UCSD-AML1 (cell line): ENCODE measurements at regions not wholly inside any gene's neighbourhood (a gene's known extent, or its start where the extent isn't known, plus 50 kb on each side); places are given as distances from the start of the nearest gene placed in this dataset.

Source experiments
- DNase-seq: peaks from one replicate; lab custom pipeline; 2025; ENCODE audit not compliant: unreplicated experiment; lab: John Stamatoyannopoulos, UW

GRCh38 chr13:24042710-24043440, 117.6 kb upstream of the SPATA13 start:
- no peak for DNase-seq

GRCh38 chr13:24043590-24044350, 116.8 kb upstream of the SPATA13 start:
- DNase-seq, result no peak

- no peak for DNase-seq
These were observed 114.9 kb upstream of the SPATA13 start for GRCh38 chr13:24045597-24045996.

GRCh38 chr13:24050292-24050711, 110.2 kb upstream of the SPATA13 start:
- no peak for DNase-seq

- DNase-seq, result no peak
These were observed 109.5 kb upstream of the SPATA13 start for GRCh38 chr13:24050796-24051715.

GRCh38 chr13:24052547-24053518, 107.7 kb upstream of the SPATA13 start:
- no peak for DNase-seq

- peak; percentile 52 for DNase-seq
These were observed 106.8 kb upstream of the SPATA13 start for GRCh38 chr13:24053519-24054251.

- DNase-seq, result no peak
These were observed 103.8 kb upstream of the SPATA13 start for GRCh38 chr13:24056616-24057137.

GRCh38 chr13:24060993-24061392, 99.5 kb upstream of the SPATA13 start:
- DNase-seq, result no peak

- DNase-seq, result peak; percentile 36
These were observed 97.1 kb upstream of the SPATA13 start for GRCh38 chr13:24063281-24063877.

- no peak for DNase-seq
These were observed 96.1 kb upstream of the SPATA13 start for GRCh38 chr13:24064371-24064770.

GRCh38 chr13:24065176-24065575, 95.3 kb upstream of the SPATA13 start:
- no peak for DNase-seq

- DNase-seq, result no peak
These were observed 93.9 kb upstream of the SPATA13 start for GRCh38 chr13:24066405-24067295.

- no peak for DNase-seq
These were observed 92.0 kb upstream of the SPATA13 start for GRCh38 chr13:24068472-24068871.

- no peak for DNase-seq
These were observed 89.5 kb upstream of the SPATA13 start for GRCh38 chr13:24071016-24071415.

GRCh38 chr13:24071423-24072075, 89.0 kb upstream of the SPATA13 start:
- no peak for DNase-seq

- DNase-seq, result no peak
These were observed 86.9 kb upstream of the SPATA13 start for GRCh38 chr13:24073657-24074056.
